Activated T-cell treated with anti-CD3 and anti-CD28 coated beads, Interleukin-2, amount 50 U/mL, for 4 hours (primary cell): ENCODE measurements at regions not wholly inside any gene's neighbourhood (a gene's known extent, or its start where the extent isn't known, plus 50 kb on each side); places are given as distances from the start of the nearest gene placed in this dataset.

Experiments used
- ATAC-seq, 2 donors: fragments of 200-7000 bp; cut with Tn5 transposase; one replicate each; pipeline ENCODE4 v1.10.0; 2021
- DNase-seq: peaks from one replicate; pipeline ENCODE4 v3.0.0-alpha.2; 2020
- H3K27me3 Mint-ChIP-seq: one replicate; pipeline ENCODE4 v1.8.0; 2021; ENCODE audit warnings: low read depth, mixed read lengths
- H3K36me3 Mint-ChIP-seq: one replicate; pipeline ENCODE4 v1.8.0; 2022; ENCODE audit warnings: mixed read lengths; ENCODE audit not compliant: insufficient read depth
- H3K4me1 Mint-ChIP-seq: one replicate; pipeline ENCODE4 v1.8.0; 2021; ENCODE audit warnings: low read depth, mixed read lengths
- H3K4me3 Mint-ChIP-seq: one replicate; pipeline ENCODE4 v1.8.0; 2021; ENCODE audit warnings: mild to moderate bottlenecking, moderate library complexity, mixed read lengths
- H3K9me3 Mint-ChIP-seq: one replicate; pipeline ENCODE4 v1.8.0; 2021; ENCODE audit warnings: mixed read lengths

DNA sequence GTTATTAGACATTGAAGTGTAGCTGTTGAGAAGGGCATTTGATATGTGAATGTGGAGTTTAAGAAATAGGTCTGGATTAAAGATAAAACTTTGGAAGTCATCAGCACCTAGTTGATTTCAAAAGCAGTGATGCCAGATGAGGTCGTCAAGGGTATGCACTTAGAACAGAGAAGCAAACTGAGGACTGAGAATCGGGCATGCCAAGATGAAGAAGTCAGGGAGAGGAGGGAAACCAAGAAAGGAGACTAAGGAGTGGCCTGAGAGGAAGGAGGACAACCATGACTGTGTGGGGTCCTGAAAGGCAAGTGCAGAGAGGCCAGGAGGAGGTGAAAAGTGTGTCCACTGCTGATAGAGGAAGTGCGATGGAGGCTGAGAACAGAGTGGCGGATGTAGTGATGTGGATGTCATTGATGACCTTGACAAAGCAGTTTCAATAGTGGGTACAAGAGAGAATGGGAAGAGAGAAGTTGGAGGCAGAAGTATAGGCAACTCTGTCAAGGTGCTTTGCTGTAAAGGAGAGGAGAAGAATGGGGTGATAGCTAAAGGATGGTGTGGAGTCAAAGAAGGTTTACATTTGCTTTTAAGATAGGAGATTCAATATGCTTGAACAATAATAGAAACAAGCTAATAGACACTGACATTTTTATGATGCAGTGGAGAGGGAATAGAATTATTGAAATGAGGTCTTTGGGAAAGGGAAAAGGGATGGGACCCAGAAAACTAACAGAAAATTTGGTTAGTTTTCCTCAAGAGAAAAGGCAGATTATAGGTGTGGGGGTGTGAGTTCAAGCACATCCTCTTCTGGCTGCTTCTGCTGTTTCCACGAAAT is 139.7 kb upstream of the TMEM170B start:
- no peak overlapping the region for H3K4me3 Mint-ChIP-seq
- ATAC-seq (no peak), DNase-seq (no peak)
- H3K36me3 Mint-ChIP-seq, result no peaks in the 10 kb centered on the region
- H3K27me3 Mint-ChIP-seq, result no peaks in the 10 kb centered on the region
- H3K9me3 Mint-ChIP-seq, result no peaks in the 10 kb centered on the region
- H3K4me1 Mint-ChIP-seq, result no peaks in the 10 kb centered on the region

DNA sequence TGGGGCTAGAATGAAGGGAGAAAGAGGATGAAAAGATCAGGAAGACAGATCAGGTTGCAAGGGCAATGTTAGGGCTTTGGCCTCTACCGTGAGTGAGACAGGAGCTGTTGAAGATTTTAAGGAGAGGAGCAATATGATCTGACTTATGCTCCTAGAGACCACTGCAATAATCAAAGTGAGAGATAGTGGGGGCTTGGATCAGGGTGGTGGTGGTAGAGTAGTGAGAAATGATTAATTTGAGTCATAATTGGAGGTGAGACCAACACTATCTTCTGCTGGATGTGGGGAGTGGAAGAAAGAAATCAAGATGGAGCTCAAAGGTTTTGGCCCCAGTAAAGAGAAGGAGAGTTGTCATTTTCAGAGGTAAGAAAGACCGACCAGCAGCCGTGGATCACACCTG is 140.7 kb upstream of the TMEM170B start:
- H3K36me3 Mint-ChIP-seq, result no peaks in the 10 kb centered on the region
- DNase-seq (no peak), ATAC-seq (no peak)
- H3K9me3 Mint-ChIP-seq, result peaks cover 3% of the 10 kb centered on the region
- H3K4me1 Mint-ChIP-seq, result no peaks in the 10 kb centered on the region
- H3K27me3 Mint-ChIP-seq, result no peaks in the 10 kb centered on the region
- H3K4me3 Mint-ChIP-seq, result no peak overlapping the region

DNA sequence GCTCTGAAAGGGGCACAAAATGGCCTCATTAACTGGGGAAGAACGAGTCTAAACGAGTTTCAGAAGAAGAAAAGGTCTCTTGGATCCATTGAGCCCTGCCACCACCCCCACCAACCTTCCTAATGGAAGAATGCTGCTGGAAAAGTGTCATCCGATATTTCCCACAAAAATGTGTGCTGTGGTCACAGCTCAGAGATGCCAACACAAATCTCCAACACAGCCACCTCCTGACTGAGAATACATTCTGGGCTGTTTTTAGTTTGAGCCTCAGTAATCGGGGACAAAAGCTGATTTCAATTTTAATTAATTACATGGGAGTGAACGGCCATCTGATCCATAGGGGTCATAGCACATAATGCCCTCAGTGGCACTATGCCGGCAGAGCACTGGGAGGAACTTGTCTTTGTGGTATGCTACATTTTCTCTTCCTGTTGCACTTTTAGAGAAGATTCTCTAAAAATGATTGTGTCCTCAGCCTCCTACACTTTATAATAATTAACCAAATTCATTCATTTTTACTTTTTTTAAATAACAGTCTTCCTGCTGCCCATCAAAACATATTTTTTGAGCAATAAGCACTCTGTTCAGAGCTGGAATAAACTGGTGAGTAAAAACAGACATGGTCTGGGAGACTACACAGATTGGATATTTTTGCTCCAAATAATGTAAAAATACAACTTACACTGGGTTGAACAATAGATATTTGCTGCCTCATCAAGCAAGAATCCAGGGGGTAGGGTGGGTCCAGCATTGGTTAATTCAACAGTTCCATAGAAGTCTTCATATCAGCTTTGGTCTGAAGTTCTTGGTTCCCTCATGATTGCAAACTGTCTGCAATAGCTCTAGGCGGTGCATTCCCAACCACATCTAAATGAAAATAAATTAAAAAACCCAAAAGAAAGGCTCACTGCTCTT is 143.6 kb upstream of the TMEM170B start:
- ATAC-seq, result no peak
- H3K36me3 Mint-ChIP-seq, result no peaks in the 10 kb centered on the region
- DNase-seq, result no peak
- no peaks in the 10 kb centered on the region for H3K27me3 Mint-ChIP-seq
- peaks cover 3% of the 10 kb centered on the region for H3K9me3 Mint-ChIP-seq
- no peaks in the 10 kb centered on the region for H3K4me1 Mint-ChIP-seq
- no peak overlapping the region for H3K4me3 Mint-ChIP-seq

DNA sequence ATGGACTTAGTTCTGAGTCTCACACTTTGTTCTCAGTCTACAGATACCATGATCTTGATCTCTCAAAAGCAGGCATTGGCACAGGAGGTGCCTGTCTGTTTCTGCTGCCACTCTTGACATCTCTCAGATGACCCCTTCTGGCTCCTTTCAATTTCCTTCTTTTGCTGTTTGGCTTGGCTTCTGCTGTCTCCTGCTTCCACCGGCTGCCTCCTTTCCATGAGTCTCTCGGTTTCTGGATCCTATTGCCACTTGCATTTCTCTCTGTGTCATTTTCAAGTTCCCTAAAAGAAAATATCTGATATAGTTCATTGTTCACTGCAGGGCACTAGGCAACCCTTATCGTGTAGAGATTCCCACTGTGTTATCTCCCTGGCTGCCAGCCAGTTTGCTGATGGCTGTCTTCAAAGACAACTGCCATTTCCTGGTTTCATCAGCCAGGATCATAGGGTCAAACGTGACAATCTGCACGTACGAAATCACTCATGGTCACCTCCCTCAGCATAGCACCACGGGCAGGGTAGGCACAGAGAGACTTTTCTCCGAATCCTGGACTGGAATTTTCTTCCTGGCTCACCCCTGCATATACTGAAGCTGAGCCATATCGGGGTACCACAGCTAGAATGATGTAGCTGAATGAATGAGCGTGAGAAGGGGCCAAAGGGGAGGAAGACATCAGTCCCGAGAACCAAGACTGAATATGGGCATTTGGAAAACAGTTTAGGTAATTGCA is 144.6 kb upstream of the TMEM170B start:
- no peak overlapping the region for H3K4me3 Mint-ChIP-seq
- H3K9me3 Mint-ChIP-seq, result peaks cover 3% of the 10 kb centered on the region
- no peaks in the 10 kb centered on the region for H3K36me3 Mint-ChIP-seq
- H3K4me1 Mint-ChIP-seq, result no peaks in the 10 kb centered on the region
- DNase-seq (no peak), ATAC-seq (no peak)
- no peaks in the 10 kb centered on the region for H3K27me3 Mint-ChIP-seq

DNA sequence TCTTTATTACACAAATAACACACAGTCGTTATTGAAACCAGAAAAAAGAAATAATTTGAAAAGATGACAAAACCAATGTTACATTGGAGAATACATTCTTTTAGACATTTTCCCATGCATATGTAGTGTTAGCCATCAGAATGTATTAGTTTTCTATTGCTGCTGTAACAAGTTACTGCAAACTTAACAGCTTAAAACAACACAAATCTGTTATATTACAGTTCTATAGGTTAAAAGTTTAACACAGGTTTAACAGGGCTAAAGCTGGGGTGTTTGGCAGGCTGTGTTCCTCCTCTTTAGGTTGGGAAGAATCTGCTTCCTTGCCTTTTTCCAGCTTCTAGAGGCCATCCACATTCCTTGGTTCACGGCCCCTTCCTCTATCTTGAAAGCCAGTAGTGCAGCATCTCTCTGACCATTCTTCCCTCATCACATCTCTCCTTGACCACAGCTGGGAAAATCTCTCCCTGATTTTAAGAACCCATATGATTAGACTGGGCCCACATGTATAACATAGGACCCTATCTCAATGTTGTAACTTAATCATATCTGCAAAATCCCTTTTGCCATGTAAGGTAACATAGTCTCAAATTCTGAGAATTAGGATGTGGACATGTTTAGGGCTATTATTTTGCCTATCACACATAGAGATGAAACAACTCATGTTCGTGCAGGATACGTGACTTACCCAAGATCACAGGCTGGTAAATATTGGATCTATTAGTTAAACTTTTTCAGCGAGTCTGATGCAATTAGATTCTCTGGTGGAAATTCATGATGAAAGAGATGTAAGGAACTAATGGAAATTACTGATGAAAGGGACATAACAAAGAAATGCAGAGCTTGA is 145.4 kb upstream of the TMEM170B start:
- no peaks in the 10 kb centered on the region for H3K4me1 Mint-ChIP-seq
- DNase-seq (no peak), ATAC-seq (no peak)
- H3K36me3 Mint-ChIP-seq, result no peaks in the 10 kb centered on the region
- no peaks in the 10 kb centered on the region for H3K27me3 Mint-ChIP-seq
- no peak overlapping the region for H3K4me3 Mint-ChIP-seq
- peaks cover 3% of the 10 kb centered on the region for H3K9me3 Mint-ChIP-seq

DNA sequence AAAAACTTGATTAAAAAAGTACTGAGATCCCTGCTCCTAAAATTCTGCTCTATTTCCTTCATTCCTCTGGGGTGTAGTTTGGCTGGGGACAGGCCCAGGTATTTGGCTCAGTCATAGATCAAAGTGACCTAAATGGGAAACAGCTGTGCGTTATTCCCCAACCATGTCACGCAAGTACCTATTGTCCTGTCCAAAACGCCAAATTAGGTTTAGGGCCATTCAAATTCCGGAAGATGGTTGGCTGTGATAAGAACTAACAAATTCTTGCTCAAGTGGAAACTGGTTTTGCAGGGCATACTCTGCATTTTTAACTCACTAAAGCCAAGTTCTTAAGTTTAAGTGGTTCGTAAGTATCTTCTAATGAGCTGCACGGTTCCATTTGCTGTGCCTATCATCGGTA is 147.6 kb upstream of the TMEM170B start:
- Mint-ChIP-seq H3K4me3 (no peak overlapping the region), H3K27me3 (no peaks in the 10 kb centered on the region), H3K36me3 (no peaks in the 10 kb centered on the region), H3K9me3 (peaks cover 3% of the 10 kb centered on the region), H3K4me1 (peaks cover 16% of the 10 kb centered on the region)
- ATAC-seq (no peak), DNase-seq (no peak)

DNA sequence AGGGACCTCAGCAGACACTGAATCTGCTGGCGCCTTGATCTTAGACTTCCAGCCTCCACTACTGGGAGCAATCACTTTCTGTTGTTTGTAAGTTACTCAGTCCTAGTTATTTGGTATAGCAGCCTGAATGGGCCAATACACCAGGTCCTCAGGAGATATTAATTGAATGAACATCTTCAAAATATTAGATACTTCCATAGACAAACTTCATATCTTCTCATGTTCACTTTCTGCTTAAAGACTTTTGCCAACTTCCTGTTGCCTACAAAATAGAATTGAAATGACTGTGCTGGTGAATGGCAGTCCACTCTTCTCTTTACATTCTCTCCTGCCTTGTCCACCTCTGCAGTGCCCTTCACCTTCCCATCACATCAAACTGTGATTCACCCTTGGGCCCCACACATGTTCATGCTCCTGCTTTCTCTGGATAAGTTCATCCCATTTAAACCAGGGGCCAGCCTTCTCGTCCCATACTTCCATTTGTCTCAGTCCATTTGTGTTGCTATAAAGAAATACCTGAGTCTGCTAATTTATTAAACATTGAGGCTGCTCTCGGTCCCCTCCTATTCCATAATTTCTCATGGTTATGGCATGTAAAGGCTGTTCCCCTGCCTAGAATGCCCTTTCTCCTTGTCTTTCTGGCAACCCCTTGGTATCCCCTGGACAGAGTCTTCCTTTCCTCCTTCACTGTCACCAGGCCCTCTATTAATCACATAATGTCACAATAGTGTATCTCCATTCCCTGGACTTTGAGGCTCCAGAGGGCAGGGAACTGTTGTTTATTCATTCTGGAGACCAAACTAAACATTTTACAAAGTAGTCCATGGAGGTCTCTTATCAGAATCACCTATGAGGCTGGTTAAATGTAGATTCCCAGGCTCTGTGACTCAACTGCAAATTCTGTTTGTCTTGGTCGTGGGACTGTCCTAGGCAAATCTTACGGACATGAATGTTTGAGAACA is 148.3 kb upstream of the TMEM170B start:
- peaks cover 3% of the 10 kb centered on the region for H3K9me3 Mint-ChIP-seq
- H3K27me3 Mint-ChIP-seq, result no peaks in the 10 kb centered on the region
- H3K4me1 Mint-ChIP-seq, result peaks cover 16% of the 10 kb centered on the region
- H3K4me3 Mint-ChIP-seq, result no peak overlapping the region
- DNase-seq (no peak), ATAC-seq (no peak)
- H3K36me3 Mint-ChIP-seq, result no peaks in the 10 kb centered on the region

DNA sequence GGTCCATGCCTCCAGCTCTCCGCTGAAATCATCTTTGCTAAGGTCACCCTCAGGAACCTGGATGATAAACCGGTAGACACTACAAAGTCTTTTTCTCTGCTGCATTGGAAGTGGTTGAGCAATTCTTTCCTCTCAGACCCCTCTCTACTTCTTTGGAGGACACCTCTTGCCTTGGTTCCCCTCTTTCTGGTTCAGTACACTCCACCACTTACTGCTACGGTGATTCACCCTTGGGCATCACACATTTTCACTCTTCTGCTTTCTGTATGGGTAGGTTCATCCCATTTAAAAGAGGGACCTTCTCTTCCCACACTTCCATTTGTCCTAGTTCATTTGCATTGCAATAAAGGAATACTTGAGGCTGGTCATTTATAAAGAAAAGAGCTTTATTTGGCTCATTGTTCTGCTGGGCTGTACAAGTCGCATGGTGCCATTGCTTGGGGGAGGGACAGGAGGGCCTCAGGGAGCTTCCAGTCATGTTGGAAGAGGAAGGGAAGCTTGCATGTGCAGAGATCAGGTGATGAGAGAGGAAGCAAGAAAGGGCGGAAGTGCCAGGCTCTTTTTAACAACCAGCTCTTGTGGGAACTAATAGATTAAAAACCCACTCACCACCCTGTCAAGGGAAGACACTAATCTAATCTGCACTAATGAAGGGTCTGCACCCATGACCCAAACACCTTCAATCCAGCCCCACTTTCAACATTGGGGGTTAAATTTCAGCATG is 149.7 kb upstream of the TMEM170B start:
- Mint-ChIP-seq H3K4me3 (no peak overlapping the region), H3K4me1 (peaks cover 23% of the 10 kb centered on the region), H3K9me3 (peaks cover 3% of the 10 kb centered on the region), H3K36me3 (no peaks in the 10 kb centered on the region), H3K27me3 (no peaks in the 10 kb centered on the region)
- no peak for DNase-seq
- ATAC-seq, result no peak

DNA sequence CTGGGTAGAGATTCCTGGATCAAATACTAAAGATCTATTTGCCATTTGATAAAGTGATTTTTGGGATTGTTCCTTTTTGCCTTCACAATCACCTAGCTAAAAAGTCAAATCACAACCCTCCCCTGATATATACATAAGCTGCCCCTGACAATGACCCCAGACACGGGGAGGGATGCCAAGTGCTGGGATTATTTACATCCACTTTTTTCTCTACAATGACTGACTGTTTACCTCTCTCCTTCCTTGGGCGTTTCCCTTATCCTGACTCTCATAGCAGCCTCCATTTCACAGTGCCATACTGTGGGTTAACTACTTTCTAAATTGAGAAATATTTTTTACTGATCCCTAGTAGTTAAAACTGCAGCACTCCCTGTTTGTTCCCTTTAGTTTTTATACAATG is 150.8 kb upstream of the TMEM170B start:
- DNase-seq (no peak), ATAC-seq (no peak)
- Mint-ChIP-seq H3K4me1 (peaks cover 32% of the 10 kb centered on the region), H3K9me3 (no peaks in the 10 kb centered on the region), H3K36me3 (no peaks in the 10 kb centered on the region), H3K27me3 (no peaks in the 10 kb centered on the region), H3K4me3 (no peak overlapping the region)

DNA sequence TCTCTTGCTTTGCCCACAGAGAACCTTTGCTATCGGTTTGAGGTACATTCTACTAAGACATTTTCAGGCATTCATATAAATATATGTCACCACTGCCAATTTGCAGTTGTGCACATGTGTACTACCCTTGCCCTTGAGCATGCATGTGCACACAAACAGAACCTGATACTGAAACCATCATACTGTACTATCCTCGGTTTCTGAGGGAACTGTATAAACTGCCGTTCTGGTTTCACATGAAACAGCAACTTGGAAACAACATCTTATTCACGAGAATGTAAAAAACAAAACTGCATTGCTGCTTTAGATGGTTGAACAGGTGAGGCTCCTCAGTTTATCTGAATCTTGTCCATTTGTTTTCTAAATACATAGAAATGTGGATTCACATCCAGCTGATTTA is 151.2 kb upstream of the TMEM170B start:
- Mint-ChIP-seq H3K4me3 (no peak overlapping the region), H3K27me3 (no peaks in the 10 kb centered on the region), H3K4me1 (peaks cover 37% of the 10 kb centered on the region), H3K9me3 (no peaks in the 10 kb centered on the region), H3K36me3 (peaks cover 1% of the 10 kb centered on the region)
- DNase-seq (no peak), ATAC-seq (peak; percentile 51 to 61)

DNA sequence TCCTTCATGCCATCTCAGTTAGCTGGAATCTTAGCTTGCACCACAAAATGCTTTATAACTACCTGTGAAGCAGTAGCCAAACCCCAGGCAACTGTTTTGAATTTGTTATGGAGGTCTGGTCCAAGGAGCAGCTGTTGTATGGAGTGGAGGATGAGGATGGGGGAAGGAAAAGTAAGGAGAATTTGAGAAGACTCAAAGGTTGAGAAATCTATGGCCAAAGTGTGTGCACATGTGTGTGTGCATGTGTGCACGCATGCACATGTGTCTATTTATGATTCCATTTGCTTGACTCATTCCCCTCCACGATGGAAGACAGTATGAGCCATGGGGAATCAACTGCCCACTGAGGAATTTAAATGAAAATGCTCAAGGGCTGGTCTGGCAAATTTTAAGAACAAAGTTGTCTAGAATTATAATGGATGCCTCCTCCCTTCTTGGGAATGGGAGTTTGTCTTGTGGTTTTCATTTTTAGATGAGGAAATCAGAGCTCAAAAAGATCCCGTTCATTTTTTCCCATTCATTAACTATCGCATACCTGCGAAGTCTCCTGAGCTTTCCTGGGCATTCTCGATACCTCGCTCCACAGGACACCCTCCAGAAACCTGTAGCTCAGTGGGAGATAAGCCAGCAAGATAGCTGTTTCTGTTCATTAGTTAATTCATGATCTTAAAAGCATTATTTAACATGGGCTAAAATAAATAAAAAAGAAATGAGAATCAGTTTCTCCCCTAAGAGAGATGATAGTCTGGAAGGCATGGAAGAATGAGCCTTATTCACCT is 152.3 kb upstream of the NEDD9 start:
- Mint-ChIP-seq H3K4me3 (no peak overlapping the region), H3K36me3 (peaks cover 8% of the 10 kb centered on the region), H3K9me3 (no peaks in the 10 kb centered on the region), H3K27me3 (no peaks in the 10 kb centered on the region), H3K4me1 (peaks cover 53% of the 10 kb centered on the region)
- no peak for DNase-seq
- no peak for ATAC-seq
